Fibroblast of the aortic adventitia (primary cell): ENCODE measurements at regions not wholly inside any gene's neighbourhood (a gene's known extent, or its start where the extent isn't known, plus 50 kb on each side); places are given as distances from the start of the nearest gene placed in this dataset.
"Not testable (repeated sequence)": the region's sequence is repeated elsewhere in the genome, so short reads cannot be mapped to it uniquely, and the experiment has no call there.

Experiments
- DNase-seq: peaks from one replicate; pipeline ENCODE4 v3.0.0-alpha.2; 2010; ENCODE audit warnings: low read depth
- H3K4me3 ChIP-seq: 2 replicates; pipeline ENCODE4 v1.5.1; 2011; ENCODE audit warnings: low read depth, mild to moderate bottlenecking, control low read depth, low read length, moderate library complexity
- TF ChIP-seq, protein P1 (sequence below): IDR thresholded peaks from 2 replicates; pipeline ENCODE4 v1.5.1; 2011; ENCODE audit warnings: mild to moderate bottlenecking, low read length, control low read depth, inconsistent platforms; ENCODE audit not compliant: insufficient read depth

- TF ChIP-seq, protein P1, sequence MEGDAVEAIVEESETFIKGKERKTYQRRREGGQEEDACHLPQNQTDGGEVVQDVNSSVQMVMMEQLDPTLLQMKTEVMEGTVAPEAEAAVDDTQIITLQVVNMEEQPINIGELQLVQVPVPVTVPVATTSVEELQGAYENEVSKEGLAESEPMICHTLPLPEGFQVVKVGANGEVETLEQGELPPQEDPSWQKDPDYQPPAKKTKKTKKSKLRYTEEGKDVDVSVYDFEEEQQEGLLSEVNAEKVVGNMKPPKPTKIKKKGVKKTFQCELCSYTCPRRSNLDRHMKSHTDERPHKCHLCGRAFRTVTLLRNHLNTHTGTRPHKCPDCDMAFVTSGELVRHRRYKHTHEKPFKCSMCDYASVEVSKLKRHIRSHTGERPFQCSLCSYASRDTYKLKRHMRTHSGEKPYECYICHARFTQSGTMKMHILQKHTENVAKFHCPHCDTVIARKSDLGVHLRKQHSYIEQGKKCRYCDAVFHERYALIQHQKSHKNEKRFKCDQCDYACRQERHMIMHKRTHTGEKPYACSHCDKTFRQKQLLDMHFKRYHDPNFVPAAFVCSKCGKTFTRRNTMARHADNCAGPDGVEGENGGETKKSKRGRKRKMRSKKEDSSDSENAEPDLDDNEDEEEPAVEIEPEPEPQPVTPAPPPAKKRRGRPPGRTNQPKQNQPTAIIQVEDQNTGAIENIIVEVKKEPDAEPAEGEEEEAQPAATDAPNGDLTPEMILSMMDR, result no peak
- no peak overlapping the region for H3K4me3 ChIP-seq
- no peak for DNase-seq
These were observed 164.4 kb downstream of the RBMX2 start for GRCh38 chrX:130566028-130566683.

DNA sequence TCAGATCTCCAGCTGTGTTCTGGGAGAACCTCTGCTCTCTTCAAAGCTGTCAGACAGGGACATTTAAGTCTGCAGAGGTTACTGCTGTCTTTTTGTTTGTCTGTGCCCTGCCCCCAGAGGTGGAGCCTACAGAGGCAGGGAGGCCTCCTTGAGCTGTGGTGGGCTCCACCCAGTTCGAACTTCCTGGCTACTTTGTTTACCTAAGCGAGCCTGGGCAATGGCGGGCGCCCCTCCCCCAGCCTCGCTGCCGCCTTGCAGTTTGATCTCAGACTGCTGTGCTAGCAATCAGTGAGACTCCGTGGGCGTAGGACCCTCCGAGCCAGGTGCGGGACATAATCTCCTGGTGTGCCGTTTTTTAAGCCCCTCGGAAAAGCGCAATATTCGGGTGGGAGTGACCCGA lies 171.2 kb downstream of the RBMX2 start:
- not testable (repeated sequence) for H3K4me3 ChIP-seq, DNase-seq
